ENCODE measurements at regions not wholly inside any gene's neighbourhood (a gene's known extent, or its start where the extent isn't known, plus 50 kb on each side); places are given as distances from the start of the nearest gene placed in this dataset.

DNA sequence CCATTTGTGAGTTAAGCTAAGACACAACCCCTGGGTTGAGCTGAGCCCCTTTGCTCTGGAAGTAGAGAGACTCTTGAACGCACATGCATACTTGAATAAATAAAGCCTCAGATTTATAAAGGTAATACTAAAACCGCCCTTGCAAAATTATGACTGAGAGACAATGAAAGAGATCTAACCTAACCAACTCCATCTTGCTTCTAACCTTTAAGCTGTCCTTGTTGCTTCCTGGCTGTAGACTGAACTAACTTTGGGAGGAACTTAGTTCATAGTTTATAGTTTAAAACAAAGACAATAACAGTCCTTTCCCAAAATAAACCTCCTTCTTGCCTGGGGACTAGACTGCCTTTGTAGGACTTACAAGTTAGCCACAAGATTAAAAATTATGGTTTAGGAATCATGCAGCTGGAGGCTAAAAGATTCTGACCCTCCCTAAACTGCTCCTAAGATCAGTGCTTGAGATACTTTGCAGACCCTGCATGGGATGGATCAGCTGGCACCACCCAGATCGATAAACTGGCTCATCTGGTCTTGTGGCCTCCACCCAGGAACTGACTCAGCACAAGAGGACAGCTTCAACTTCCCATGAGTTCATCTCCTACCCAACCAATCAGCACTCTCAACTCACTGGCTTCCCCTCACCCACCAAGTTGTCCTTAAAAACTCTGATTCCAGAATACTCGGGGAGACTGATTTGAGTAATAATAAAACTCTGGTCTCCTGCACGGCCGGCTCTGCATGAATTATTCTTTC, 240.2 kb upstream of the SLC14A2 start:
- no peaks in the 10 kb centered on the region for H3K36me3 ChIP-seq (ENCODE audit: low read depth)
- no peak overlapping the region for H3K4me3 ChIP-seq (ENCODE audit: severe bottlenecking)
- no peak for ATAC-seq (ENCODE audit: low read depth)
- peaks cover 9% of the 10 kb centered on the region for H3K4me1 ChIP-seq (ENCODE audit: insufficient read depth, poor library complexity, severe bottlenecking)
- DNase-seq (ENCODE audit: low spot score): no peak
- no peaks in the 10 kb centered on the region for H3K9me3 ChIP-seq (ENCODE audit: severe bottlenecking)
- TF ChIP-seq, protein P1, sequence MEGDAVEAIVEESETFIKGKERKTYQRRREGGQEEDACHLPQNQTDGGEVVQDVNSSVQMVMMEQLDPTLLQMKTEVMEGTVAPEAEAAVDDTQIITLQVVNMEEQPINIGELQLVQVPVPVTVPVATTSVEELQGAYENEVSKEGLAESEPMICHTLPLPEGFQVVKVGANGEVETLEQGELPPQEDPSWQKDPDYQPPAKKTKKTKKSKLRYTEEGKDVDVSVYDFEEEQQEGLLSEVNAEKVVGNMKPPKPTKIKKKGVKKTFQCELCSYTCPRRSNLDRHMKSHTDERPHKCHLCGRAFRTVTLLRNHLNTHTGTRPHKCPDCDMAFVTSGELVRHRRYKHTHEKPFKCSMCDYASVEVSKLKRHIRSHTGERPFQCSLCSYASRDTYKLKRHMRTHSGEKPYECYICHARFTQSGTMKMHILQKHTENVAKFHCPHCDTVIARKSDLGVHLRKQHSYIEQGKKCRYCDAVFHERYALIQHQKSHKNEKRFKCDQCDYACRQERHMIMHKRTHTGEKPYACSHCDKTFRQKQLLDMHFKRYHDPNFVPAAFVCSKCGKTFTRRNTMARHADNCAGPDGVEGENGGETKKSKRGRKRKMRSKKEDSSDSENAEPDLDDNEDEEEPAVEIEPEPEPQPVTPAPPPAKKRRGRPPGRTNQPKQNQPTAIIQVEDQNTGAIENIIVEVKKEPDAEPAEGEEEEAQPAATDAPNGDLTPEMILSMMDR (IDR thresholded peaks at IDR 0.05; ENCODE audit: poor library complexity, severe bottlenecking): no peak
- no peaks in the 10 kb centered on the region for H3K27me3 ChIP-seq (ENCODE audit: insufficient read depth, poor library complexity, severe bottlenecking)
- no peak overlapping the region for H3K27ac ChIP-seq (ENCODE audit: poor library complexity, severe bottlenecking)

DNA sequence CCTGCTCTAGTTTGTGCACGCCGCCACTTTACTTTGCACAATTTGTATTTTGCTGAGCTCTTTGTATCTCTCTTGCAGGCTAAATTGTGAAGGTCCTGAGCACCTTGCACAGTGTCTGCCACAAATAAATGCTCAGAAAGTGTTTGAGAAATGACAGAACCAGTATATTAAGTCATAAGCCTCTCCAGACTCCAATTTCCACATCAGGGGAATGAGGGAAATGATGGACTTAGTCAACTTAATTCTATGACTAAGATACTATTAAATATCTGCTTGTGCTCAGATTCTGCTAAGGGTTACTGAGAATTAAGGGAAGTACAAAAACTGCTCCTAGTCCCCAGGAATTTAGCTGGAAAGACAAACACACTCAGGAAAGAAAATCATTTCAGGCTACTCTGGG, 239.1 kb upstream of the SLC14A2 start:
- H3K36me3 ChIP-seq (ENCODE audit: low read depth): no peaks in the 10 kb centered on the region
- no peak overlapping the region for H3K4me3 ChIP-seq (ENCODE audit: severe bottlenecking)
- TF ChIP-seq, protein P1 (IDR thresholded peaks at IDR 0.05; ENCODE audit: poor library complexity, severe bottlenecking): no peak
- H3K27me3 ChIP-seq (ENCODE audit: insufficient read depth, poor library complexity, severe bottlenecking): no peaks in the 10 kb centered on the region
- ATAC-seq (ENCODE audit: low read depth) (no peak), DNase-seq (ENCODE audit: low spot score) (no peak)
- no peak overlapping the region for H3K27ac ChIP-seq (ENCODE audit: poor library complexity, severe bottlenecking)
- peaks cover 9% of the 10 kb centered on the region for H3K4me1 ChIP-seq (ENCODE audit: insufficient read depth, poor library complexity, severe bottlenecking)
- no peaks in the 10 kb centered on the region for H3K9me3 ChIP-seq (ENCODE audit: severe bottlenecking)

DNA sequence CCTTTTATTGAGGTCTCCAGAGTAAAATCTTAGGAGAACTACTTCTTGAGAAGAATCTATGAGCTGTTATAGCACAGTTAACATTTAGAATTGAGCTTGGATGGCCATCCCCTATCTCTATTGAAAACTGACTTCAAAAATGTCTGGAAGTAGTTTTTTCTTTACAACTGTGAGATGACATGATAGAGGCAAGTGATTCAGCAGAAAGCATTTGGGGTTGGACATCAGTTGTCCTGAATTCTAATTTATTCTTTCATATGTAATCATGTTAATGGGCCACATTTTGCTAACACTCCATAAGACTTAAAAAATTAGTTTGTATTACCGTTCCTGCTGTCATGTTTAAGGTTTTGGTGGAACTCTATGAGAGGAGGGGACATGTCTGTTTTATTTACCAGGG, 237.0 kb upstream of the SLC14A2 start:
- Histone ChIP-seq H3K4me3 (ENCODE audit: severe bottlenecking) (no peak overlapping the region), H3K27me3 (ENCODE audit: insufficient read depth, poor library complexity, severe bottlenecking) (no peaks in the 10 kb centered on the region), H3K4me1 (ENCODE audit: insufficient read depth, poor library complexity, severe bottlenecking) (peaks cover 9% of the 10 kb centered on the region), H3K36me3 (ENCODE audit: low read depth) (no peaks in the 10 kb centered on the region), H3K27ac (ENCODE audit: poor library complexity, severe bottlenecking) (no peak overlapping the region), H3K9me3 (ENCODE audit: severe bottlenecking) (no peaks in the 10 kb centered on the region)
- TF ChIP-seq, protein P1 (IDR thresholded peaks at IDR 0.05; ENCODE audit: poor library complexity, severe bottlenecking): no peak
- ATAC-seq (ENCODE audit: low read depth) (no peak), DNase-seq (ENCODE audit: low spot score) (no peak)

DNA sequence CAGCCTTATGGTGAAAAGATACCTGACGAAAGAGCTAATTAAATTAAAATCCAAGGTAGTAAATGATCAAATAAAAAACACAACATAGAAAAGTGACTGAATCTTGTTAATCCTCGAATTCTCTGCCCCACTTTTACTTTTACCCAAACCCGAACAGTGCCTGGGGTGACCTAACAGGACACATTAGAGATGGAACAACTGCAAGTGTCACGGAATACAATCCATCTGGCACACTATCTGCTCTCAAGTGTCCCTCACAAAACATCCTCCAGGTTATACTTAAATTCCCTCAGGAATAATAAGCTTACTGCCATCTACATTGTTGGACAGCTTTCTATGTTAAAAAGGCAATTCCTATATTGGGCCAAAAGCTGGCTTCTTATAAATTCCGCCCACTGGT, 236.3 kb upstream of the SLC14A2 start:
- Histone ChIP-seq H3K36me3 (ENCODE audit: low read depth) (no peaks in the 10 kb centered on the region), H3K9me3 (ENCODE audit: severe bottlenecking) (no peaks in the 10 kb centered on the region), H3K27ac (ENCODE audit: poor library complexity, severe bottlenecking) (no peak overlapping the region), H3K4me1 (ENCODE audit: insufficient read depth, poor library complexity, severe bottlenecking) (peaks cover 9% of the 10 kb centered on the region), H3K4me3 (ENCODE audit: severe bottlenecking) (no peak overlapping the region), H3K27me3 (ENCODE audit: insufficient read depth, poor library complexity, severe bottlenecking) (no peaks in the 10 kb centered on the region)
- ATAC-seq (ENCODE audit: low read depth) (no peak), DNase-seq (ENCODE audit: low spot score) (no peak)
- TF ChIP-seq, protein P1 (IDR thresholded peaks at IDR 0.05; ENCODE audit: poor library complexity, severe bottlenecking): no peak

DNA sequence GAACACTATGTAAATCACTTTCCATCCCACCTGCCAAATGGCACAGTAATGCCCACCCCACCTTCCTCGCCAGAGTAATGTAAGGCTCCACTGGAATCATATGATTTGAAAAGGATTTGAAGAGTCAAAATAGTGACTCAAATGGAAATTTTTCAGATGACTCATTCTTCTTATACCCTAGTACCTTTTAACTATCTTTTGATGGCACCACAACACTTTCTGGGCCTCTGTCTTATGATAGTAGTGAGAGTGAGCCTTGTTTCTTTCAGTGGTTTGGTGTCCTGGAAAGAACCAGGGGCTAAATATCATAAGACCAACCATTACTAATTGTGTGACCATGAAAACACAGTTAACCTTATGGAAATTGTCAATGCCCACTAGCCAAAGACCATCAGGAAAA, 235.4 kb upstream of the SLC14A2 start:
- ATAC-seq (ENCODE audit: low read depth) (no peak), DNase-seq (ENCODE audit: low spot score) (no peak)
- H3K9me3 ChIP-seq (ENCODE audit: severe bottlenecking): no peaks in the 10 kb centered on the region
- no peaks in the 10 kb centered on the region for H3K27me3 ChIP-seq (ENCODE audit: insufficient read depth, poor library complexity, severe bottlenecking)
- no peak overlapping the region for H3K4me3 ChIP-seq (ENCODE audit: severe bottlenecking)
- TF ChIP-seq, protein P1 (IDR thresholded peaks at IDR 0.05; ENCODE audit: poor library complexity, severe bottlenecking): no peak
- no peaks in the 10 kb centered on the region for H3K36me3 ChIP-seq (ENCODE audit: low read depth)
- H3K27ac ChIP-seq (ENCODE audit: poor library complexity, severe bottlenecking): no peak overlapping the region
- H3K4me1 ChIP-seq (ENCODE audit: insufficient read depth, poor library complexity, severe bottlenecking): peaks cover 8% of the 10 kb centered on the region
